SK-N-SH treated with all-trans-retinoic acid at 6 μM for 48 hours (cell line): ENCODE measurements at regions not wholly inside any gene's neighbourhood (a gene's known extent, or its start where the extent isn't known, plus 50 kb on each side); places are given as distances from the start of the nearest gene placed in this dataset.

Source experiments
- ATAC-seq: fragments of 200-7000 bp; cut with Tn5 transposase; 3 replicates; pipeline ENCODE4 v1.9.1; 2020; ENCODE audit warnings: mild to moderate bottlenecking, moderate library complexity
- BACH2 ChIP-seq: fragments of 250-450 bp; sonication (Bioruptor Pico); IDR thresholded peaks from 2 replicates; pipeline ENCODE4 v1.9.0; 2021; ENCODE audit warnings: mild to moderate bottlenecking, borderline replicate concordance
- CREB5 ChIP-seq: fragments of 250-450 bp; sonication (Bioruptor Pico); IDR thresholded peaks from 2 replicates; pipeline ENCODE4 v1.5.1; 2020; ENCODE audit warnings: low read depth, mild to moderate bottlenecking, moderate library complexity
- CSDC2 ChIP-seq: fragments of 250-450 bp; sonication (Bioruptor Pico); IDR thresholded peaks from 2 replicates; pipeline ENCODE4 v1.5.0; 2020; ENCODE audit warnings: mild to moderate bottlenecking, moderate library complexity
- CSRNP3 ChIP-seq: fragments of 250-450 bp; sonication (Bioruptor Pico); IDR thresholded peaks from 2 replicates; pipeline ENCODE4 v1.5.1; 2021; ENCODE audit warnings: mild to moderate bottlenecking, moderate library complexity
- ESRRG ChIP-seq: fragments of 250-450 bp; sonication (Bioruptor Pico); IDR thresholded peaks from 2 replicates; pipeline ENCODE4 v1.6.1; 2021; ENCODE audit warnings: mild to moderate bottlenecking
- GLIS3 ChIP-seq: fragments of 250-450 bp; sonication (Bioruptor Pico); IDR thresholded peaks from 2 replicates; pipeline ENCODE4 v1.5.0; 2020; ENCODE audit warnings: mild to moderate bottlenecking, moderate library complexity
- ISL1 ChIP-seq: fragments of 250-450 bp; sonication (Bioruptor Pico); IDR thresholded peaks from 2 replicates; pipeline ENCODE4 v2.1.2; 2022; ENCODE audit warnings: mild to moderate bottlenecking, moderate library complexity
- OSR1 ChIP-seq: fragments of 250-450 bp; sonication (Bioruptor Pico); IDR thresholded peaks from 2 replicates; pipeline ENCODE4 v1.8.0; 2022; ENCODE audit warnings: moderate library complexity, mild to moderate bottlenecking, inconsistent platforms
- PATZ1 ChIP-seq: fragments of 250-450 bp; sonication (Bioruptor Pico); IDR thresholded peaks from 2 replicates; pipeline ENCODE4 v1.8.0; 2020; ENCODE audit warnings: mild to moderate bottlenecking, moderate library complexity, borderline replicate concordance
- POU6F1 ChIP-seq: fragments of 250-450 bp; sonication (Bioruptor Pico); IDR thresholded peaks from 2 replicates; pipeline ENCODE4 v1.8.0; 2021; ENCODE audit warnings: low read depth, mild to moderate bottlenecking, moderate library complexity, borderline replicate concordance
- PPARA ChIP-seq: fragments of 250-450 bp; sonication (Bioruptor Pico); IDR thresholded peaks from 2 replicates; pipeline ENCODE4 v1.5.0; 2020; ENCODE audit warnings: mild to moderate bottlenecking, borderline replicate concordance
- RARB ChIP-seq: fragments of 250-450 bp; sonication (Bioruptor Pico); IDR thresholded peaks from 2 replicates; pipeline ENCODE4 v1.8.0; 2021; ENCODE audit warnings: mild to moderate bottlenecking, moderate library complexity
- SNAI2 ChIP-seq: fragments of 250-450 bp; sonication (Bioruptor Pico); IDR thresholded peaks from 2 replicates; pipeline ENCODE4 v1.5.0; 2020; ENCODE audit warnings: mild to moderate bottlenecking, moderate library complexity
- TCF4 ChIP-seq: fragments of 250-450 bp; sonication (Bioruptor Pico); IDR thresholded peaks from 2 replicates; pipeline ENCODE4 v1.8.0; 2021; ENCODE audit warnings: mild to moderate bottlenecking, moderate library complexity, borderline replicate concordance
- TOX ChIP-seq: fragments of 250-450 bp; sonication (Bioruptor Pico); IDR thresholded peaks from 2 replicates; pipeline ENCODE4 v1.8.0; 2021; ENCODE audit warnings: mild to moderate bottlenecking, moderate library complexity, borderline replicate concordance
- TSHZ2 ChIP-seq: fragments of 250-450 bp; sonication (Bioruptor Pico); IDR thresholded peaks from 2 replicates; pipeline ENCODE4 v1.5.0; 2020; ENCODE audit warnings: mild to moderate bottlenecking, moderate library complexity
- ZC3H10 ChIP-seq: fragments of 250-450 bp; sonication (Bioruptor Pico); IDR thresholded peaks from 2 replicates; pipeline ENCODE4 v1.5.1; 2021; ENCODE audit warnings: mild to moderate bottlenecking, moderate library complexity
- ZFP3 ChIP-seq: fragments of 250-450 bp; sonication (Bioruptor Pico); IDR thresholded peaks from 2 replicates; pipeline ENCODE4 v1.5.0; 2020; ENCODE audit warnings: mild to moderate bottlenecking, moderate library complexity
- ZFP30 ChIP-seq: fragments of 450-650 bp; formaldehyde crosslinking; IDR thresholded peaks from 2 replicates; pipeline ENCODE4 v1.5.0; 2022; ENCODE audit warnings: mild to moderate bottlenecking, moderate library complexity
- ZNF565 ChIP-seq: fragments of 450-650 bp; formaldehyde crosslinking; conservative IDR thresholded peaks from 2 replicates; pipeline ENCODE4 v1.5.0; 2020; ENCODE audit warnings: low read depth, mild to moderate bottlenecking, moderate library complexity
- ZNF70 ChIP-seq: fragments of 450-650 bp; formaldehyde crosslinking; IDR thresholded peaks from 2 replicates; pipeline ENCODE4 v1.5.0; 2020; ENCODE audit warnings: mild to moderate bottlenecking, moderate library complexity
- ZNF8 ChIP-seq: fragments of 450-650 bp; formaldehyde crosslinking; IDR thresholded peaks from 2 replicates; pipeline ENCODE4 v1.5.0; 2020; ENCODE audit warnings: mild to moderate bottlenecking, moderate library complexity

- no peak for TF ChIP-seq CSRNP3 (CRISPR knock-in tag)
- TF ChIP-seq POU6F1 (CRISPR knock-in tag) = no peak
- TF ChIP-seq OSR1 = no peak
- no peak for TF ChIP-seq ZNF70 (CRISPR knock-in tag)
- no peak for TF ChIP-seq ZC3H10 (CRISPR knock-in tag)
- no peak for TF ChIP-seq ZNF565 (CRISPR knock-in tag)
- TF ChIP-seq TCF4 = no peak
- TF ChIP-seq PATZ1 (CRISPR knock-in tag) = no peak
- no peak for TF ChIP-seq CSDC2 (CRISPR knock-in tag)
- no peak for TF ChIP-seq RARB
- TF ChIP-seq TSHZ2 (CRISPR knock-in tag) = no peak
- no peak for TF ChIP-seq ZFP3
- TF ChIP-seq ISL1 (CRISPR knock-in tag) = no peak
- TF ChIP-seq BACH2 (CRISPR knock-in tag) = no peak
- TF ChIP-seq PPARA = no peak
- TF ChIP-seq TOX (CRISPR knock-in tag) = no peak
- TF ChIP-seq, all 23 proteins: peak for 0
Observed at GRCh38 chr13:99131410-99131809, 69.2 kb upstream of the UBAC2 start.

GRCh38 chr13:99132295-99132835, 68.3 kb upstream of the UBAC2 start:
- no peak for TF ChIP-seq ZC3H10 (CRISPR knock-in tag)
- no peak for TF ChIP-seq RARB
- no peak for TF ChIP-seq ISL1 (CRISPR knock-in tag)
- no peak for TF ChIP-seq ZNF565 (CRISPR knock-in tag)
- TF ChIP-seq PATZ1 (CRISPR knock-in tag) = no peak
- TF ChIP-seq GLIS3 (CRISPR knock-in tag) = no peak
- no peak for TF ChIP-seq ZNF8 (CRISPR knock-in tag)
- no peak for TF ChIP-seq ESRRG (CRISPR knock-in tag)
- no peak for TF ChIP-seq TSHZ2 (CRISPR knock-in tag)
- TF ChIP-seq TCF4 = no peak
- no peak for TF ChIP-seq ZFP30 (CRISPR knock-in tag)
- no peak for TF ChIP-seq SNAI2 (CRISPR knock-in tag)
- TF ChIP-seq OSR1 = no peak
- TF ChIP-seq ZFP3 = no peak
- no peak for TF ChIP-seq TOX (CRISPR knock-in tag)
- TF ChIP-seq CREB5 (CRISPR knock-in tag) = no peak
- TF ChIP-seq, all 23 proteins: peak for 0
- ATAC-seq = no peak

More at GRCh38 chr13:99131410-99131809, 69.2 kb upstream of the UBAC2 start:
- no peak for ATAC-seq
